8988T (cell line): ENCODE measurements at regions not wholly inside any gene's neighbourhood (a gene's known extent, or its start where the extent isn't known, plus 50 kb on each side); places are given as distances from the start of the nearest gene placed in this dataset.
"Not testable (repeated sequence)": the region's sequence is repeated elsewhere in the genome, so short reads cannot be mapped to it uniquely, and the experiment has no call there.

Experiments used
- DNase-seq: peaks from one replicate; pipeline ENCODE4 v3.0.0; 2011

- DNase-seq, result no peak
These were observed 622.9 kb downstream of the MATN1 start for GRCh38 chr1:30100524-30100862.

GRCh38 chr1:30099587-30100523 lies 623.5 kb downstream of the MATN1 start:
- no peak for DNase-seq

DNA sequence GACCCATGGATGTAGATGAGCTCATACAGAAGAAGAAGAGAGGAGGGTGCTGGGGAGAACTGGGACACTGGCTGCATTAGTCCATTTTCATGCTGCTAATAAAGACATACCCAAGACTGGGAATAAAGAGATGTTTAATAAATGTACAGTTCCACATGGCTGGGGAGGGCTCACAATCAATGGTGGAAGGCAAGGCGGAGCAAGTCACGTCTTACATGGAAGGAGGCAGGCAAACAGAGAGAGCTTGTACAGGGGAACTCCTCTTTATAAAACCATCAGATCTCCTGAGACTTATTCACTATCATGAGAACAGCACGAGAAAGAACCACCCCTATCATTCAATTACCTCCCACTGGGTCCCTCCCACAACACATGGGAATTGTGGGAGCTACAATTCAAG lies 625.5 kb downstream of the MATN1 start:
- DNase-seq, result not testable (repeated sequence)

GRCh38 chr1:30095451-30096025 lies 627.8 kb downstream of the MATN1 start:
- no peak for DNase-seq

DNA sequence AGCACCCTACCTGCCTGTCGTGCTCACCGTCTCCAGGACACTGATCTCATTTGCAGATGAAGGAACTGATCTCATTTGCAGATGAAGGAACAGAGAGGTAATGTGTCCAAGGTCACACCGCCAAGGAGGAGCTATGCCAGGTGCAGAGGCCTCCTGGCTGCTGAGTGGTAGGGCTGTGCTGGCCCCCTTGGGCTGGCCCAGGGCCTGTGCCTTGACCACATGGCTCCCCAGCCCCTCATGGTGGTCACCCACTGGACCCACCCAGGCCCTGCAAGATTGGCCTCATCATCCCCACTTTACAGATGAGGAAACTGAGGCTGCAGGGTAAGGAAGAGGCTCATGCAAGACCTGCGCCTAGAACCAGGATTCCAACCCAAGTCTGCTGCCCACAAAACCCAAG lies 628.3 kb downstream of the MATN1 start:
- no peak for DNase-seq

- no peak for DNase-seq
These were observed 631.1 kb downstream of the MATN1 start for GRCh38 chr1:30092051-30092858.

GRCh38 chr1:30090162-30090820 lies 633.1 kb downstream of the MATN1 start:
- no peak for DNase-seq

DNA sequence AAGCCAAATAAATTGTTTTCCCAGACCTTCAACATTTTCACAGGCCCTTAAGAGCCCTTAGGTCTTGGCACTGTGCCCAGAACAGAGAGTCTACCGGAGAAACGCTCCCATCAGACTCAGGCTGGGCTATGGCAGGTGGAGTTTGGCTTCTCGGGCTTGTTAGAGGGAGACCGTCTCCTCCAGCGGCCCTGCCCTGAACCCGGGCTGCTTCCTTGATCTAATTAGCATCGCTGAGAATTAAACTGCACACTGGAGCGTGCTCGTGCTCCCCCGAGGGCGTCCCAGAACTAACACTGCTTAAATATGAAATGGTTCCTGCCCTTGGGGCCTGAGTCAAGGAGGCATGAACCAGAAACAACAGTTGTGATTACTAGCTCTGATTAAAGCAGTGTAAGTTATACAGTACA lies 634.4 kb downstream of the MATN1 start:
- DNase-seq, result no peak

GRCh38 chr1:30088594-30088993 lies 634.8 kb downstream of the MATN1 start:
- DNase-seq, result no peak

- no peak for DNase-seq
These were observed 635.9 kb downstream of the MATN1 start for GRCh38 chr1:30087465-30087864.

GRCh38 chr1:30085811-30086770 lies 637.3 kb downstream of the MATN1 start:
- DNase-seq, result no peak

GRCh38 chr1:30084909-30085571 lies 638.3 kb downstream of the MATN1 start:
- no peak for DNase-seq

DNA sequence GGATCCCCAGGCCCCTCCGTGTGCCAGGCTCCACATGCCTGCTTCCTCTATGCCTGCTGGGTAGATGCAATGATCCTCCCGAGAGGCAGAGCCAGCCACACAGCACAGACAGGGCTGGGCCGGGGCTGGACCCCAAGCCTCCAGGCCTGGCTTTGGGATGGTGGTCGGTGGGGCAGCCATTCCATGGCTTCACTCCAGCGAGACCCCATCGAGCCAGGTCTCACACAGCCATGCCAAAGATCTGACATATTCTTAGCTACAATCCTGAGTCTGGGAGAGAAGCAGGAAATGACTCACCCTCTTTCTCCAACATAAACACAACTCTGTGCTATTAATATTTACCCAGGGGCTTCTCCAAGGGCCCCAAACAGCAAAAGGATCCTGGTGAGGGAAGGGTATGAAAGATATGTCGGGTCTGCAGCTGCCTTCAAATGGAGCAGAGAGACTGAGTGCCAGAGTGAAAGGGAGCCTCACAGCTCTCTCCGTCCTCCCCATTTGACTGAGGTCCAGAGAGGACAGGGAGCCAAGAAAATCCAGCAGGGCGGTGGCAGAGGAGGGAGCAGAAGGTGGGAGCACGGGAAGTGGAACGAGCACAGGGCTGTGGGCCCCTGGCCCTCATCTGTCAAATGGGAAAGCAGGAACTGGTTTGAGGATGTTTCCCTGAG lies 639.5 kb downstream of the MATN1 start:
- DNase-seq, result no peak

DNA sequence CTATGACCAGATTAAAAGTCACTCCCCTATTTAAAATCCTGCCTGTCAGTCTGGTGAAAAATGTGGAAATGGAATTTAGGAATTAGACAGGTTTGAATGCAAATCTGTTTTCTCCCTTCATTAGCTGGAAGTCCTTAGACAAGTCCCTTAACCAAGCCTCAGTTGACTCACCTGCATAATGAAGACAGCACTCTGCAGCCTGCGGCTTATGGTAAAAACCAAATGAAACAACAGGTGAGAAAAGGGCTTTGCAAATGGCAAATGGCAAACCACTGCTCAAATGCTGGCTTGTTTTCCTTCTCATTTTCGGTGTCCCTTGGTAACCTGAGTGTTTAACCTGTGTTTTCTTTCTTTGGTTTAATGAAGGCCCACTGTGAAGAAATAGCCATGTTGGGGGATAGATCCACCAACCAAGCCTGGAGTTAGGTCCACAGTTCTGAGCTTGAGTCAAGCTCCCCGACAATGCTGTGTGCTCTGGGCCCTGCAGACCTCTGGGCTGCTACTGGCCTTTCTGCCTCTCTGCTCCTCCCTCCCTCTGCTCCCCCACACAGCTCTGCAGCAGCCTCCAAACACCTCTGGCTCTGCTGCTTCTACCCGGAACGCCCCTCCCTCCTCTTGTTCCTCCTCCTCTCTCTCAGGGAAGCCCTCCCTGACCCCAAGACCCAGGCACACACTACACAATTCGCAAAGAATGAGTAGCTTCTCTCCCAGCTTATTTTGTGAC lies 641.8 kb downstream of the MATN1 start:
- no peak for DNase-seq

- DNase-seq, result not testable (repeated sequence)
These were observed 647.5 kb downstream of the MATN1 start for GRCh38 chr1:30075916-30076315.

DNA sequence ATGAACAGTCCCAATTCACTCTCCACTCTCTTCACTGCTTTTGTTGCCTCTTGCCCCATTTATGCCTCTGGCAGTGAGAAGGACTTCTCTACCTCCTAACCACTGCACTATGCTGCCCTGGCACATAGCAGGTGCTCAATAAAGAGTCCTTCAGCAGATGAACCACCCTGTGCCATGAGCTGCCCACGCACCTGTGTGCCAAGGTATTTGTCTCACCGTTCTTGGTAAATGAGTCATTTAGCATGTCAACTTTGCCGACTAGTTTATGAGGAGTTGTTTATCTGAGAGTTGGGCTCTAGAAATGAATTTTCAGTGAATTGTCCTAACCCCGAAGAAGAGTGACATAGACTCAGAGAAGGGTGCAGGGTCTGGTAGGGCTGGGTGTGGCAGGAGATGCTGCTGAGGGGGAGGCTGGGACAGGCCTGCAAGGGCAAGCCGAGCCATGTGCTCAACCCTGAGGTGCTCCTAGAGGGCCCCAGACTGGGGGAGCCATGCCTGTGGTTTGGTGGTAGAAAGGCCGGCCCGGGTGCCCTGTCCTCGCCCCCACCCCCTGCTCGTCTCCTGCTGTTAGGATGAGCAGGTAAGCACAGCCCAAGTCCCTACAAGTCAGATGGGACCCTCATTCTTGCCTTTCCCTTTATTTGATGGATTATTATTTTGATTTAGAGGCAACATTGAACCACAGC lies 654.5 kb downstream of the MATN1 start:
- DNase-seq, result no peak

- no peak for DNase-seq
These were observed 658.8 kb downstream of the MATN1 start for GRCh38 chr1:30064547-30064946.

GRCh38 chr1:30063621-30064280 lies 659.6 kb downstream of the MATN1 start:
- no peak for DNase-seq
